ENCODE measurements at regions not wholly inside any gene's neighbourhood (a gene's known extent, or its start where the extent isn't known, plus 50 kb on each side); places are given as distances from the start of the nearest gene placed in this dataset.

- Histone ChIP-seq H3K9me3 (ENCODE audit: low read length) (no peaks in the 10 kb centered on the region), H3K4me2 (ENCODE audit: low read length) (no peak overlapping the region), H3K9me2 (ENCODE audit: insufficient read depth, low read length) (no peaks in the 10 kb centered on the region), H3K36me3 (ENCODE audit: insufficient read depth, low read length) (no peaks in the 10 kb centered on the region), H3K4me3 (ENCODE audit: low read depth, low read length, poor library complexity, severe bottlenecking) (no peak overlapping the region), H4K20me1 (ENCODE audit: insufficient read depth, low read length) (no peaks in the 10 kb centered on the region), H3K27ac (ENCODE audit: low read depth, low read length, poor library complexity, severe bottlenecking) (no peak overlapping the region), H2AFZ (ENCODE audit: low read length) (no peak overlapping the region), H3K79me2 (ENCODE audit: insufficient read depth, low read depth, low read length) (no peaks in the 10 kb centered on the region), H3K4me1 (ENCODE audit: insufficient read depth, low read length, poor library complexity, severe bottlenecking) (no peaks in the 10 kb centered on the region)
- POLR2A ChIA-PET, result no interaction called here
- TF ChIP-seq EZH2phosphoT487 (IDR thresholded peaks at IDR 0.05; ENCODE audit: borderline replicate concordance, low read depth, low read length), result no peak
- TF ChIP-seq, protein P1, sequence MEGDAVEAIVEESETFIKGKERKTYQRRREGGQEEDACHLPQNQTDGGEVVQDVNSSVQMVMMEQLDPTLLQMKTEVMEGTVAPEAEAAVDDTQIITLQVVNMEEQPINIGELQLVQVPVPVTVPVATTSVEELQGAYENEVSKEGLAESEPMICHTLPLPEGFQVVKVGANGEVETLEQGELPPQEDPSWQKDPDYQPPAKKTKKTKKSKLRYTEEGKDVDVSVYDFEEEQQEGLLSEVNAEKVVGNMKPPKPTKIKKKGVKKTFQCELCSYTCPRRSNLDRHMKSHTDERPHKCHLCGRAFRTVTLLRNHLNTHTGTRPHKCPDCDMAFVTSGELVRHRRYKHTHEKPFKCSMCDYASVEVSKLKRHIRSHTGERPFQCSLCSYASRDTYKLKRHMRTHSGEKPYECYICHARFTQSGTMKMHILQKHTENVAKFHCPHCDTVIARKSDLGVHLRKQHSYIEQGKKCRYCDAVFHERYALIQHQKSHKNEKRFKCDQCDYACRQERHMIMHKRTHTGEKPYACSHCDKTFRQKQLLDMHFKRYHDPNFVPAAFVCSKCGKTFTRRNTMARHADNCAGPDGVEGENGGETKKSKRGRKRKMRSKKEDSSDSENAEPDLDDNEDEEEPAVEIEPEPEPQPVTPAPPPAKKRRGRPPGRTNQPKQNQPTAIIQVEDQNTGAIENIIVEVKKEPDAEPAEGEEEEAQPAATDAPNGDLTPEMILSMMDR (conservative IDR thresholded peaks at IDR 0.05; ENCODE audit: low read length), result no peak
- CTCF ChIA-PET (ENCODE audit: unreplicated experiment), result no interaction called here
- intact Hi-C loops (cut with micrococcal nuclease; ENCODE audit: unreplicated experiment), result no loop called here
- no TSS peak for BruUV-seq (replicated peaks)
- DNase-seq (ENCODE audit: low spot score), result no peak
These were observed 380.4 kb upstream of the ZMIZ1 start for GRCh38 chr10:78688230-78688900.

- no TSS peak for BruUV-seq (replicated peaks)
- Histone ChIP-seq H3K4me2 (ENCODE audit: low read length) (no peak overlapping the region), H4K20me1 (ENCODE audit: insufficient read depth, low read length) (no peaks in the 10 kb centered on the region), H3K4me1 (ENCODE audit: insufficient read depth, low read length, poor library complexity, severe bottlenecking) (no peaks in the 10 kb centered on the region), H3K4me3 (ENCODE audit: low read depth, low read length, poor library complexity, severe bottlenecking) (no peak overlapping the region), H3K9me3 (ENCODE audit: low read length) (no peaks in the 10 kb centered on the region), H3K27ac (ENCODE audit: low read depth, low read length, poor library complexity, severe bottlenecking) (no peak overlapping the region), H3K9me2 (ENCODE audit: insufficient read depth, low read length) (no peaks in the 10 kb centered on the region), H3K36me3 (ENCODE audit: insufficient read depth, low read length) (no peaks in the 10 kb centered on the region), H2AFZ (ENCODE audit: low read length) (no peak overlapping the region), H3K79me2 (ENCODE audit: insufficient read depth, low read depth, low read length) (no peaks in the 10 kb centered on the region)
- CTCF ChIA-PET (ENCODE audit: unreplicated experiment), result no interaction called here
- POLR2A ChIA-PET, result no interaction called here
- TF ChIP-seq, protein P1 (conservative IDR thresholded peaks at IDR 0.05; ENCODE audit: low read length), result no peak
- TF ChIP-seq EZH2phosphoT487 (IDR thresholded peaks at IDR 0.05; ENCODE audit: borderline replicate concordance, low read depth, low read length), result no peak
- DNase-seq (ENCODE audit: low spot score), result no peak
- intact Hi-C loops (cut with micrococcal nuclease; ENCODE audit: unreplicated experiment), result no loop called here
These were observed 379.7 kb upstream of the ZMIZ1 start for GRCh38 chr10:78688901-78689583.

DNA sequence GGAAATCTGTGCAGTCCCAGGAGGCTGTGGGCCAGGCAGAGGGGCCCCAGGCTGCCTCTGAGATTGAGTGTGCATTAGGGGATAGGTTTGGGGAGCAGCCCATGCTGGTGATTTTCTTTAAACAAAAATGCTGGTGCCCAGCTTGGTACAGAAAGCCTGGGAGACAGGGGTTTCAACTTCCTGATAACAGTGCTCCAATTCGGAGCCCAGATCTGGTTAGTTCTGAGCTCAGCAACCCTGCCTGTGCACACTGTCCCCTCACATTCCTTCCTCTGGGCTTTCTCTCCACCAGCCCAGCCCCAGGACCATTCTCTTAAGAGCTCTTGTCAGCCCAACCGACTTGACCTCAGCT lies 379.2 kb upstream of the ZMIZ1 start:
- H3K9me2 ChIP-seq (ENCODE audit: insufficient read depth, low read length), result no peaks in the 10 kb centered on the region
- ChIA-PET POLR2A (no interaction called here), CTCF (ENCODE audit: unreplicated experiment) (no interaction called here)
- intact Hi-C loops (cut with micrococcal nuclease; ENCODE audit: unreplicated experiment), result no loop called here
- no peak overlapping the region for H3K4me3 ChIP-seq (ENCODE audit: low read depth, low read length, poor library complexity, severe bottlenecking)
- no peaks in the 10 kb centered on the region for H4K20me1 ChIP-seq (ENCODE audit: insufficient read depth, low read length)
- no peaks in the 10 kb centered on the region for H3K4me1 ChIP-seq (ENCODE audit: insufficient read depth, low read length, poor library complexity, severe bottlenecking)
- no peak for TF ChIP-seq EZH2phosphoT487 (IDR thresholded peaks at IDR 0.05; ENCODE audit: borderline replicate concordance, low read depth, low read length)
- TF ChIP-seq, protein P1 (conservative IDR thresholded peaks at IDR 0.05; ENCODE audit: low read length), result no peak
- no peaks in the 10 kb centered on the region for H3K36me3 ChIP-seq (ENCODE audit: insufficient read depth, low read length)
- DNase-seq (ENCODE audit: low spot score), result no peak
- no peaks in the 10 kb centered on the region for H3K79me2 ChIP-seq (ENCODE audit: insufficient read depth, low read depth, low read length)
- BruUV-seq (replicated peaks), result no TSS peak
- no peak overlapping the region for H3K4me2 ChIP-seq (ENCODE audit: low read length)
- no peak overlapping the region for H3K27ac ChIP-seq (ENCODE audit: low read depth, low read length, poor library complexity, severe bottlenecking)
- no peaks in the 10 kb centered on the region for H3K9me3 ChIP-seq (ENCODE audit: low read length)
- H2AFZ ChIP-seq (ENCODE audit: low read length), result no peak overlapping the region

Measured in OCI-LY7 (cell line).